HUES64 (cell line): ENCODE measurements at regions not wholly inside any gene's neighbourhood (a gene's known extent, or its start where the extent isn't known, plus 50 kb on each side); places are given as distances from the start of the nearest gene placed in this dataset.

Experiments used
- H3K27ac ChIP-seq: 2 replicates; pipeline ENCODE4 v1.7.0; 2013; ENCODE audit warnings: low read depth, low read length, inconsistent platforms
- H3K27me3 ChIP-seq: 2 replicates; pipeline ENCODE4 v1.6.1; 2013; ENCODE audit warnings: mild to moderate bottlenecking, low read length; ENCODE audit not compliant: insufficient read depth
- H3K36me3 ChIP-seq: 2 replicates; pipeline ENCODE4 v1.6.1; 2013; ENCODE audit warnings: mild to moderate bottlenecking, low read length; ENCODE audit not compliant: insufficient read depth
- H3K4me1 ChIP-seq: 2 replicates; pipeline ENCODE4 v1.6.1; 2013; ENCODE audit warnings: mild to moderate bottlenecking, low read length, moderate library complexity; ENCODE audit not compliant: insufficient read depth
- H3K4me3 ChIP-seq: 2 replicates; pipeline ENCODE4 v1.5.1; 2013; ENCODE audit warnings: mild to moderate bottlenecking, low read length, moderate library complexity
- H3K9ac ChIP-seq: 2 replicates; pipeline ENCODE4 v1.6.1; 2013; ENCODE audit warnings: mild to moderate bottlenecking, low read depth, low read length
- H3K9me3 ChIP-seq: 2 replicates; pipeline ENCODE4 v1.6.1; 2013; ENCODE audit warnings: low read depth, low read length; ENCODE audit not compliant: insufficient read depth
- WGBS: fragments of 150-250, 120-280 bp; methylation state at CpG from one replicate; pipeline ENCODE4 v1.1.7; 2013; ENCODE audit warnings: missing lambda C conversion rate; 5-methylcytosine and 5-hydroxymethylcytosine counted together

DNA sequence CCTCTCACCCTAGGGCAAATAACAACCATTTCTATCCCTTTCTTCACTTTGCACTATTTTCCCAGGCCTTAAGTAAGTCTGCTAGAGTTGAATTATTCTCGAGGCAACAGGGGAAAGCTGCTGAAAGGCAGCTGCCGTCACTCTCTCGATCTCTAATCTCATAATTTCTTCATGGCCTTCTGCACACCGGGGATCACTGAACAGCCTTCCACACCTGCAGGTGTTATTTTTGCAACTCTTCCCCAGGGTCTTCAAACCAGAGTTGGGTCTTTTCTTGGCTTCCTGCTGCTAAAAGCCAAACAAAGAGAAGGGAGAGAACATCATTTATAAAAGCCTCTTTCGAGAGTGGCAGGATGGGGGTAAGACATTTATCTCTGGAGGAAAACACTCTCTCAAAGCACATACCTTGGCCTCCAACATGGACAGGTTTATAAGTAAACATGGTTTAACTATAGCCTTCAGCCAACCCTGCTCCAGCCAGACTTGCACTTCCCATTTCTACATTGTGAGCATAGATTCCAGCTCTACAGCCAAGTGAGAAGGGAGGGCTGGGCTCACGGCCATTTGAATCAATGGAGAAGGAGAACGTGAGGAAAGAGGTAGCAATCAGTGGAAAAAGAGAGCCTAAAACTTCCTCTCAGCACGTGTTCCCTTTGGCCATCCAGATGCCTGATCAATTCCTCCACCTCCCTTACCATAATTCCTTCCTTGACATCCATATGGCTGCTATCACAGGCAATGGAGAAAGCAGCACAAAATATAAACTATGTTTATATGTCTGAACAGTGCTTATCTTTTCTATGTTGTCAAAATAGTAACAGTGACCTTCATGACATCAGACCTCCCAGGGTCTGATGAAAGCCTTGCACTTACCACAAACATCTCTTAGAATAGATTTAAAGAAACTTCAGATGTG lies 464.9 kb downstream of the TLE1 start:
- peaks cover 4% of the 10 kb centered on the region; the same call in 1 of the 2 replicates for H3K4me1 ChIP-seq
- WGBS = 85% methylated on average over 8 of the region's 8 CpGs
- no peak overlapping the region for H3K27ac ChIP-seq
- no peaks in the 10 kb centered on the region for H3K9me3 ChIP-seq
- H3K9ac ChIP-seq = no peak overlapping the region
- H3K4me3 ChIP-seq = no peak overlapping the region
- no peaks in the 10 kb centered on the region for H3K27me3 ChIP-seq
- no peaks in the 10 kb centered on the region for H3K36me3 ChIP-seq

DNA sequence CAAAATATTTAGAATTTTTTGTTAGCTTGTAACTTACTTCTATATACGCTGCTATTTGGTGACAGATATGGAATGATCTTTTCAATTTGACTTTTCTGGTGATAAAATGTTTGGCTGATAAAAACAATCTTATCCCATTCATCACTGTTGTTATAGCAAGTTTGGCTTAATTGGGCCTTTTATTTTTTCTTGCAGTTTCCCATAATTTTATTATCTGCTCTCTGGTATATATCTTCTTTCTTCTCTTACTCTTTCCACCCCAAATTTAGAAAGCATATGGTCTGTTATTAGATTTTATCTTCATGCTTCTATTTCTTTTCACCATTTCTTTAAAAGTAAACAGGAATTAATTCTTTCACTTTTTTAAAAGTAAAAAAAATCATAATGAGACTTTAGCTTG lies 474.4 kb downstream of the TLE1 start:
- Histone ChIP-seq H3K27ac (no peak overlapping the region), H3K9ac (no peak overlapping the region), H3K4me1 (no peaks in the 10 kb centered on the region; the same call in 1 of the 2 replicates), H3K4me3 (no peak overlapping the region), H3K36me3 (no peaks in the 10 kb centered on the region), H3K27me3 (no peaks in the 10 kb centered on the region), H3K9me3 (peaks cover 18% of the 10 kb centered on the region)
- WGBS = no CpG with 5 or more reads among the region's 1 CpG

DNA sequence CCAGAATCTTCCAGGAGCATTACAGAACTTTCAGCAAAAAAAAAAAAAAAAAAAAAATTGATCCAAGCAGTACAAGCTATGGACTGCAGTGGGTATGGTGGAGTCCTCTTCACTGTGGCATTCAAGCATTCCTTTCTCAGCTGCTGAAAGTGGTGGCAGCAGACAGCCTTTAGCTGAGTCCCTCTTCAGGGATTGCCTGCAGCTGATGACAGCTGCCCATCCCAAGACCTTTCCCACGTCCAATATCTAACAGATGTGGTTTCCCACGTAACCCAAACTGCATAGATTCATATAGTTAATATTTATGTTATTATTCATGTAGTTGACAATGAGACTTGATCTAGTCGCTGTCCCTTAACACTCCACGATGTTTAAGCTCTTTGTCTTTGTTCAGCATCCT lies 475.9 kb downstream of the TLE1 start:
- no peak overlapping the region for H3K4me3 ChIP-seq
- peaks cover 18% of the 10 kb centered on the region for H3K9me3 ChIP-seq
- H3K9ac ChIP-seq = no peak overlapping the region
- H3K36me3 ChIP-seq = no peaks in the 10 kb centered on the region
- no peak overlapping the region for H3K27ac ChIP-seq
- no peaks in the 10 kb centered on the region for H3K27me3 ChIP-seq
- WGBS = 94% methylated on average over 3 of the region's 4 CpGs
- H3K4me1 ChIP-seq = no peaks in the 10 kb centered on the region; the same call in 1 of the 2 replicates

DNA sequence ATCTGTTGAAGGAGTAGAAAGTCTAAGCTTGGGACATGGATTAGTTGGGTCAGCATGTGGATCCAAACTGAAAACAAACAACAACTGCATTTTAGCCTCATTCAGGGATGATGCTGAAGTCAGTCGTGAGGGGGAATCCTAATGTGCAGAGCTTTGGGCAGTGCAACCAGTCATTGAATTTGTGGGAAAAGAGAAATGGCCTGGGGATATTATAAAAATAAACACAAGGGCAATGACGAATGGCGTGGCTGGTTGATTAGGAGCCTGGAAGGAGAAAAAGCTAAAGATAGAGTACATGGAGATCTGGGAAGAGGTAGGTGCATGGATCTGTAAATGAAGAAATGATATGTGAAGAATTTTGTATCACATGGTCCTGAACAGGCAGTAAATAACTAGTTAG lies 477.6 kb downstream of the TLE1 start:
- Histone ChIP-seq H3K27ac (no peak overlapping the region), H3K9me3 (peaks cover 10% of the 10 kb centered on the region), H3K4me3 (no peak overlapping the region), H3K9ac (no peak overlapping the region), H3K4me1 (no peaks in the 10 kb centered on the region; the same call in 1 of the 2 replicates), H3K27me3 (no peaks in the 10 kb centered on the region), H3K36me3 (no peaks in the 10 kb centered on the region)
- WGBS = 95% methylated on average over 3 of the region's 3 CpGs

DNA sequence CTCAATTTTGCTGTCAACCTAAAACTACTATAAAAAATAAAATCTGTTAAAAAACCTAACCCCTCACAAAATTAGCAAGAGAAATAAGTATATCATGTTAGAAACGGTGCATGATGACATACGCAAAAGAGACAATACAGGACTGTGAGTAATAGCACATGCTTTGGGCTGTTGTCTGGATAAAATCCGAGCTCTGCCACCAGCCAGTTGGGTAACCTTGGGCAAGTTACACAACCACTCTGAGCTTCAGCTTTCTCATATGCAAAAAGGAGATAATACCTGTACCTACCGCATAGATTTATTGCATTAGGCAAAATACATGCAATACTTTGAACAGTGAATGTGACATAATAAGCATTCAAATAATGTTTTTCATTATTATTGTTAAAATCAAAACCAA lies 481.7 kb downstream of the TLE1 start:
- H3K27me3 ChIP-seq = no peaks in the 10 kb centered on the region
- 95% methylated on average over 4 of the region's 4 CpGs for WGBS
- H3K4me1 ChIP-seq = no peaks in the 10 kb centered on the region
- no peak overlapping the region for H3K9ac ChIP-seq
- no peaks in the 10 kb centered on the region for H3K36me3 ChIP-seq
- no peak overlapping the region for H3K27ac ChIP-seq
- H3K9me3 ChIP-seq = no peaks in the 10 kb centered on the region
- no peak overlapping the region for H3K4me3 ChIP-seq

DNA sequence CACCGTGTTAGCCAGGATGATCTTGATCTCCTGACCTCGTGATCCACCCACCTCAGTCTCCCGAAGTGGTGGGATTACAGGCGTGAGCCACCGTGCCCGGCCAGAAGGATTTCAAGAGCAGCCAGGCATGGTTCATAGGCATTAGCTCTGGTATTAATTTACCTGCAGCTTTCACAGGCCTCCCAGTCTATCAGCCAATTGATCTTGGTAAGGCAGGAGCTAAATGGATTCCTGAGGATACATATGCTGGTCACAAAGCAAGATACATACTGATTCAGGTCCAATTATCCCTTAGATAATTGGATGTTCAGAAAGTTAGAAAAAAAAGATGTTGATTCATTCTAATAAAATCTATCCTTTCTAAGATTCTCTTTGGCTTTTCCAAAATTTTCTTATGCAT lies 487.1 kb downstream of the TLE1 start:
- H3K9me3 ChIP-seq = no peaks in the 10 kb centered on the region
- H3K4me3 ChIP-seq = no peak overlapping the region
- H3K9ac ChIP-seq = no peak overlapping the region
- WGBS = 96% methylated on average over 6 of the region's 6 CpGs
- no peak overlapping the region for H3K27ac ChIP-seq
- H3K27me3 ChIP-seq = no peaks in the 10 kb centered on the region
- H3K4me1 ChIP-seq = no peaks in the 10 kb centered on the region
- no peaks in the 10 kb centered on the region for H3K36me3 ChIP-seq

DNA sequence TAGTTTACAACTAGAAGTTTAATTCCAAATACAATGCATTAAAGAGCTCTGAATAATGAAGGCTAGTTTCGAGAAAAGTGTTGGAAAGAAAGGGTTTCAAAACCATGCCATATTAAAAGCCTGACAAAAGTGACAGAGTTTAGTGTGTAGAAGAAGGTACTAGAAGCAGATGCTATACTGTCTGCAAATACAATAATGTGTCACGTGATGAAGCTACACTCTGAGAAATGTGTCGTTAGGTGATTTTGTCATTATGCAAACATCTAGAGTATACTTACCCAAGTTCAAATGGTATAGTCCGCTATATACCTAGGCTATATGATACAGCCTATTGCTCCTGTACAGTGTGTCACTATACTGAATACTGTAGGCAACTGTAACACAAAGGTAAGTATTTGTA lies 494.1 kb downstream of the TLE1 start:
- Histone ChIP-seq H3K4me3 (no peak overlapping the region), H3K9me3 (0 out of 2 replicates have a peak, but pooled peaks cover 3% of the 10 kb centered on the region), H3K36me3 (no peaks in the 10 kb centered on the region), H3K27ac (no peak overlapping the region), H3K4me1 (no peaks in the 10 kb centered on the region), H3K9ac (no peak overlapping the region), H3K27me3 (no peaks in the 10 kb centered on the region)
- 100% methylated on average over 4 of the region's 4 CpGs for WGBS

DNA sequence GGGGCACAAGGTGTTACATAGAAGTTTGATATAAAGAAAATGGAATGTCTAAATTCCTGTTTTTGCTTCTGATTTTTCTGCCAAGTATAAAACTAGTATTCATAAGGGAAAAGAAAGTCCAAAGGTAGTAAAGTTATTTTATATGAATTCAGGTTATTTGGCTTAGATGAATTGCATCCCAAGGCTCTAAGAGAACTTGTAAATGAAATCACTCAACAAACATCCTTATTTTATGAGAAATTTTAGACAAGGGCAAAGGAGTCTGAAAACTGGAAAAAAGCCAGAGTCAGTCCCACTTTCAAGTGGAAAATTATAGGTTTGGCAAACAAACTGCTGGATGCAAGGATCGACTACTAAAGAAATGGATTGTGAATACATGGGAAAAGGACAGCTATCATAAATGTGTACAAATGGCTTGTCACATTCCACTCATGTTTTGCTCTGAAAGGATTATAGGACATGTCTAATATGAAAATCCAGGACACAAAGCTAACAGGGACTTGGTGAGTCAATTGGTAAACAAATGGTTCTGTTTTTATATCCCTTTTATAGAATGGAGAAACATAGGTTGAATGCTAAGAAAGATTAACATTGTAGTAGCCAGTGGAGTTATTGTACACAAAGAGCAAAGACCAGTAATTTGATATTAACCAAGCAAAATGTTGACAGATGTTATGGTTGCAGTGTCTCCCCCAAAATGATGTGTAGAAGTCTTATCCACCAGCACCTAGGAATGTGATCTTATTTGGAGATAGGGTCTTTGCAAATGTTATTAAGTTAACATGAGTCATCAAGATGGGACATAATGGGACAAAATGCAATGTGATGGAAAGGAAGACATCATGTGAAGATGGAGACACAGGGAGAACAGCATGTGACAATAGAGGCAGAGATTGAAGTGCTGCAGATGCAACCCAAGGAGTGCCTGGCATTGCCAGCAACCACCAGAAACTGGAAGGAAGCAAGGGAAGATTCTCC lies 495.7 kb downstream of the TLE1 start:
- 89% methylated on average over 1 of the region's 1 CpG for WGBS
- no peak overlapping the region for H3K9ac ChIP-seq
- 0 out of 2 replicates have a peak, but pooled peaks cover 3% of the 10 kb centered on the region for H3K9me3 ChIP-seq
- H3K4me3 ChIP-seq = no peak overlapping the region
- H3K4me1 ChIP-seq = no peaks in the 10 kb centered on the region
- H3K27ac ChIP-seq = no peak overlapping the region
- H3K27me3 ChIP-seq = no peaks in the 10 kb centered on the region
- H3K36me3 ChIP-seq = no peaks in the 10 kb centered on the region

DNA sequence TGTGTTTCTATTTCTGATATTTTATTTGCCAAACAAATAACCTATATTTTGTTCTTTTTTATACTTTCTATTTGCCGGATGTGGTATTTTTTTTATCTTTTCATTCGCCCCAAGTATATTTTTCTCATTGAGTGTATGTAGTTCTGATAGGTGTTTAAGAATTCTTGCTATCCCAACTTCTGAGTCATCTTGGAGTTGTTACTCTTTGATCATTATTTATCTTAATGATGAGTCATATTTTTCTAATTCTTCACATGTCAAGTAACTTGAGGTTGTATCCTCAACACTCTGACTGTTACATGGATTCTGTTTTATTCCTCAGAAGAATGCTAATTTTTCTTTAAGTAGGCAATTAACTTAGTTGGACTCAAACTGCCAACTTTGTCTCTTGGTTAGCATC lies 498.1 kb downstream of the TLE1 start:
- Histone ChIP-seq H3K27ac (no peak overlapping the region), H3K36me3 (no peaks in the 10 kb centered on the region), H3K9me3 (0 out of 2 replicates have a peak, but pooled peaks cover 3% of the 10 kb centered on the region), H3K9ac (no peak overlapping the region), H3K4me1 (no peaks in the 10 kb centered on the region), H3K4me3 (no peak overlapping the region), H3K27me3 (no peaks in the 10 kb centered on the region)
- WGBS = no CpG with 5 or more reads among the region's 2 CpGs

DNA sequence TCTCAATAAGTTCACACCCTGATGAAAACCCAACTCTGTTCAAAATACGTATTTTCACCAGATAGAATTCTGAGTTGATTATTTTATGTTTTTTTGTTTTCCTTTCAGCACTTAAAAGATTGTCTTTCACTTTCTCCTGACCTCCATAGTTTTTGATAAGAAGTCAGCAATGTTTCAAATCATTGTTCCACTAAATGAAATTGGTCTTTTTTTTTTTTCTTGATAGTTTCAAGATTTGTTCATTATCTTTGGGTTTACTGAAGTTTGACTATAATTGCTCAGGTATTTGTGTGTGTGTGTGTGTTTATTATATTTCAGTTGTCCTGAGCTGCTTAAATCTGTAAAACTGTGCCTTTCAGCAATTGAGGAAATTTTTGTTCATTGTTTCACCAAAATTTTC lies 498.7 kb downstream of the TLE1 start:
- H3K9ac ChIP-seq = no peak overlapping the region
- no peaks in the 10 kb centered on the region for H3K27me3 ChIP-seq
- 0 out of 2 replicates have a peak, but pooled peaks cover 3% of the 10 kb centered on the region for H3K9me3 ChIP-seq
- H3K4me3 ChIP-seq = no peak overlapping the region
- H3K4me1 ChIP-seq = no peaks in the 10 kb centered on the region
- no CpG with 5 or more reads among the region's 1 CpG for WGBS
- no peaks in the 10 kb centered on the region for H3K36me3 ChIP-seq
- no peak overlapping the region for H3K27ac ChIP-seq

DNA sequence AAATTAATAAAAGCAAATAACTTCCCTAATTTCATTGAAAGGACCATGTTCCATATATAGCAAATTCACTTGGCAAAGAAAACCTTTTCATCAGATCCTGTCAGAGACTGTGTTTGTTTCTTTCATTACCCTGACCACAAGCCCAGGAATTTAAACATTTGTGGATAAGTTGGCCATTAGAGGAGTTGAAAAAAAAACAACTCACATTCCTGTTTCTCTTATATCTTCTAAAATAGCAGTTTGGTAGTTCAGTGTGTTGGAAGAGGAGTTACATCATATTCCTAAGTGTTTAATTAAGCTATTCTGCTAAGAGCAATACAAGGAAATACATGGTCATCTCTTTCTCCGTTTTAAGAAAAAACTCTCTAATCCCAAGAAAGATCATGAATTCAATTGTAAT lies 505.6 kb downstream of the TLE1 start:
- no peak overlapping the region for H3K9ac ChIP-seq
- H3K27ac ChIP-seq = no peak overlapping the region
- no peaks in the 10 kb centered on the region for H3K4me1 ChIP-seq
- no peaks in the 10 kb centered on the region for H3K27me3 ChIP-seq
- H3K36me3 ChIP-seq = no peaks in the 10 kb centered on the region
- no peak overlapping the region for H3K4me3 ChIP-seq
- no CpG with 5 or more reads among the region's 1 CpG for WGBS
- H3K9me3 ChIP-seq = no peaks in the 10 kb centered on the region
